GM06990 (cell line): ENCODE measurements at regions not wholly inside any gene's neighbourhood (a gene's known extent, or its start where the extent isn't known, plus 50 kb on each side); places are given as distances from the start of the nearest gene placed in this dataset.
A peak's percentile ranks its signal among the peaks of the same experiment; 100 is the strongest.

ENCODE experiments used
- DNase-seq: peaks from one replicate; pipeline ENCODE4 v3.0.0-alpha.2; 2011; ENCODE audit not compliant: insufficient read length; ENCODE audit errors: extremely low read depth
- H3K27me3 ChIP-seq: replicated peaks from 2 replicates; pipeline ENCODE4 v1.6.0; 2011; ENCODE audit warnings: low read length; ENCODE audit not compliant: control insufficient read depth, insufficient read depth
- H3K36me3 ChIP-seq: 2 replicates; pipeline ENCODE4 v1.5.1; 2011; ENCODE audit warnings: low read length; ENCODE audit not compliant: control insufficient read depth, insufficient read depth
- H3K4me3 ChIP-seq: replicated peaks from 2 replicates; pipeline ENCODE4 v1.5.1; 2011; ENCODE audit warnings: low read depth, mild to moderate bottlenecking, control low read depth, low read length
- TF ChIP-seq, protein P1 (sequence below): IDR thresholded peaks from 2 replicates; pipeline ENCODE4 v1.5.1; 2011; ENCODE audit warnings: low read length, control low read depth, mild to moderate bottlenecking, inconsistent platforms; ENCODE audit not compliant: insufficient read depth, poor library complexity, severe bottlenecking

GRCh38 chr10:32149252-32149955 lies 93.2 kb upstream of the KIF5B start:
- DNase-seq, result peak; percentile 29
- no peaks in the 10 kb centered on the region for H3K36me3 ChIP-seq
- no peaks in the 10 kb centered on the region for H3K27me3 ChIP-seq
- H3K4me3 ChIP-seq, result no peak overlapping the region
- TF ChIP-seq, protein P1, sequence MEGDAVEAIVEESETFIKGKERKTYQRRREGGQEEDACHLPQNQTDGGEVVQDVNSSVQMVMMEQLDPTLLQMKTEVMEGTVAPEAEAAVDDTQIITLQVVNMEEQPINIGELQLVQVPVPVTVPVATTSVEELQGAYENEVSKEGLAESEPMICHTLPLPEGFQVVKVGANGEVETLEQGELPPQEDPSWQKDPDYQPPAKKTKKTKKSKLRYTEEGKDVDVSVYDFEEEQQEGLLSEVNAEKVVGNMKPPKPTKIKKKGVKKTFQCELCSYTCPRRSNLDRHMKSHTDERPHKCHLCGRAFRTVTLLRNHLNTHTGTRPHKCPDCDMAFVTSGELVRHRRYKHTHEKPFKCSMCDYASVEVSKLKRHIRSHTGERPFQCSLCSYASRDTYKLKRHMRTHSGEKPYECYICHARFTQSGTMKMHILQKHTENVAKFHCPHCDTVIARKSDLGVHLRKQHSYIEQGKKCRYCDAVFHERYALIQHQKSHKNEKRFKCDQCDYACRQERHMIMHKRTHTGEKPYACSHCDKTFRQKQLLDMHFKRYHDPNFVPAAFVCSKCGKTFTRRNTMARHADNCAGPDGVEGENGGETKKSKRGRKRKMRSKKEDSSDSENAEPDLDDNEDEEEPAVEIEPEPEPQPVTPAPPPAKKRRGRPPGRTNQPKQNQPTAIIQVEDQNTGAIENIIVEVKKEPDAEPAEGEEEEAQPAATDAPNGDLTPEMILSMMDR, result no peak

GRCh38 chr10:32148864-32149251 lies 92.6 kb upstream of the KIF5B start:
- H3K36me3 ChIP-seq, result no peaks in the 10 kb centered on the region
- no peak for DNase-seq
- TF ChIP-seq, protein P1, result no peak
- no peak overlapping the region; the same call in 1 of the 2 replicates for H3K4me3 ChIP-seq
- H3K27me3 ChIP-seq, result no peaks in the 10 kb centered on the region

DNA sequence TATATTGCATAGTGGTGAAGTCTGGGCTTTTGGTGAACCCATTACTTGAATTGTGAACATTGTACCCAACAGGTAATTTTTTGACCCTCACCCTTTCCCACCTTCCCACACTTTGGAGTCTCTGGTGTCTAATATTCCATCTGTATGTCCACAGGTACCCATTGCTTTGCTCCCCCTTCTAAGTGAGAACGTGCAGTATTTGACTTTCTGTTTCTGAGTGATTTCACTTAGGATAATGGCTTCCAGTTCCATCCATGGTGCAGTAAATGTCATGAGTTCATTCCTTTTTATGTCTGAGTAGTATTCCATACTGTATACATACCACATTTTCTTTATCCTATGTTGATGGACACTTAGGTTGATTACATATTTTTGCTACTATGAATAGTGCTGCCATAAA lies 91.5 kb upstream of the KIF5B start:
- H3K4me3 ChIP-seq, result no peak overlapping the region
- H3K27me3 ChIP-seq, result no peaks in the 10 kb centered on the region
- no peak for DNase-seq
- H3K36me3 ChIP-seq, result no peaks in the 10 kb centered on the region
- TF ChIP-seq, protein P1, result no peak

DNA sequence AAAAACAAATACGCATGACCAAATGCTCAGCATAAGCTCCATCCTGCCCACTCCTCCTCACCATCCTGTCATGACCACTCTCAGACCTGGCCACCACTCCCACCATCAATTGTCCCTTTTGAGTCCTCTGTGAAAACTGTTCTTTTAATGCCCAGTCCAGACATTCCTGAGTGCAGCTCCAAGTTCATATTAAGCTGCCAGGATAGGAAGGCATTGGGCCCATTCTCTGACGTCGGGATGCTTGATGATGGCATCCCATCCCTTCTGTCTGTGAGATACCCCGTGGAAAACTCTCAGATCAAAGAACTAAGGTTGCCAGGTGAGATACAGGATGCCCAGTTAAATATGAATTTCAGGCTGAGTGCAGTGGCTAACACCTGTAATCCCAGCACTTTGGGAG lies 89.9 kb upstream of the KIF5B start:
- H3K4me3 ChIP-seq, result no peak overlapping the region
- H3K27me3 ChIP-seq, result no peaks in the 10 kb centered on the region
- H3K36me3 ChIP-seq, result no peaks in the 10 kb centered on the region
- DNase-seq, result no peak
- TF ChIP-seq, protein P1, result no peak

GRCh38 chr10:32144817-32145688 lies 88.8 kb upstream of the KIF5B start:
- no peak for DNase-seq
- Histone ChIP-seq H3K4me3 (no peak overlapping the region), H3K36me3 (no peaks in the 10 kb centered on the region), H3K27me3 (no peaks in the 10 kb centered on the region)
- TF ChIP-seq, protein P1, result no peak
